GM21786 (cell line): ENCODE measurements at regions not wholly inside any gene's neighbourhood (a gene's known extent, or its start where the extent isn't known, plus 50 kb on each side); places are given as distances from the start of the nearest gene placed in this dataset.
"Not testable (repeated sequence)": the region's sequence is repeated elsewhere in the genome, so short reads cannot be mapped to it uniquely, and the experiment has no call there.

Experiments
- ATAC-seq: cut with Tn5 transposase; IDR thresholded peaks from one replicate; pipeline ENCODE4 v1.9.1; 2021; ENCODE audit not compliant: unreplicated experiment

DNA sequence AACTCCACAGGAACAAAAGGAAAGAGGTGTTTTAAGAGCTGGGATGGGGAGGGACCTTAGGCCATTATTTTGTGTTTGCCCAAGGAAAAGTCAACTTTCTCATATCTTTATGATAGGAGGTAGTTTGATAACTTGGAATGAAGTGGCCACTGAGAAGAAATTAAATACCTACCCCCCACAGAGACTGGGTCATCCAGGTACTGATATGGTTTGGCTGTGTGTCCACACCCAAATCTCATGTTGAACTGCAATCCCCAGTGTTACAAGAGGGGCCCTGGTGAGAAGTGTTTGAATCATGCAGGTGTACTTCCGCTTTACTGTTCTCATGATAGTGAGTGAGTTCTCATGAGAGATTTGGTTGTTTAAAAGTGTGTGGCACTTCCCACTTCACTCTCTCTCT, 477.9 kb upstream of the KIF2B start:
- no peak for ATAC-seq

DNA sequence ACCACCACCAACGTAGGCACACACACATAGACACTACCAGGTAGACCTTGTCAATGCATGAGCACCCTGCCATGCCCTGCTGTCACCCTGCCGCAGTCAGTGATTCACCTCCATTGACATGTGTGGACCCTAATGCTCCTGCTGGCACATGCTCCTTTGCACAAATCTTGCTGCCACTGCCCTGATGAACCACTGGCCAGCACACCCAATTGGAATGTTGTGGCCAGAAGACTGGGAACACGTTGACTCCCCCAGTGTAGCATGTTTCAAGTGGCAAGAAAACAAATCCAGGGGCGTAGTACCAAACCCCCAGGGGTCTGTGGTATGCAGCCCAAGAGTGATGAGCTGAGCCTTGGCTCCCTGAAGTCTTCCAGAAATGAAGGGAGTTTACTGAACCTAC, 486.4 kb upstream of the KIF2B start:
- no peak for ATAC-seq

DNA sequence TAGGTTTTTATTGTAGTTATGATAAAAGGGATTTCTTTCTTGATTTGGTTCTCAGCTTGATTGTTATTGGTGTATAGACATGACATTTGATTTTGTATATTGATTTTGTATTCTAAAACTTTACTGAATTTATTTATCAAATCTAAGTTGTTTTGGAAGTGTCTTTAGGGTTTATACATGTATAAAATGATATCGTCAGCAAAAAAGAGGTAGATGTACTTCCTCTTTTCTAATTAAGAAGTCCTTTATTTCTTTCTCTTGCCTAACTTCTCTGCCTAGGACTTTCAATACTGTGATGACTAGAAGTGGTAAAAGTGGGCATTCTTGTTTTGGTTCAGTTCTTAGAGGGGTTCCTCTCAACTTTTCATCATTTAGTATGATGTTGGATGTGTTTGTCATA, 487.3 kb upstream of the KIF2B start:
- no peak for ATAC-seq

DNA sequence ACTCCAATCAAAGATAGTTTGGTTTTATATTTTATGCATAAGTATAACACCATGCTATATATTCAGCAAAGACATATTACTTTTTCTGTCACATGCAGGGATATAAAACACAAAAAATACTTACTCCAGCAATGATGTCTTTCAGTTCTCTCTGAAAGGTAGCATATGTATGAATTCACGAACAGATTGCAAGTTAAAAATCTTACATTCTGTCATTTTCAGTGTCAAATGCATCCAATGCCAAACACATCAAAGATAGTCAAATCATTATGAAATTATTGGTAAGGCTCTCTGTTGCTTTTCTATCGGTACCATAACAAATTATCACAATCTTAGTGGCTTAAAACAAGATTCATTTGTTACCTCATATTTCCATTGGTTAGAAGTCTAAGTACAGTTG, 492.0 kb upstream of the KIF2B start:
- ATAC-seq = no peak

DNA sequence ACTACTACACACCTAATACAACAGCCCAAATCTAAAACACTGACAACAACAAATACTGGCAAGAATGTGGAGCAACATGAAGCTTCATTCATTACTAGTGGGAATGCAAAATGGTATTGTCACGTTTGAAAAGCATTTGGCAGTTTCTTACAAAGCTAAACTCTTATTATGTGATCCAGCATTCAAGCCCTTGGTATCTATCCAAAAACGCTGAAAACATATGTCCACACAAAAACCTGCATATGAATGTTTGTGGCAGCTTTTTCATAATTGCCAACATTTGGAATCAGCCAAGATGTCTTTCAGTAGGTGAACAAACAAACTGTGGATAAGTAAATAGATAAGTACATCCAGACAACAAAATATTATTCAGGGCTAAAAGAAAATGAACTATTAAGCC, 501.1 kb upstream of the KIF2B start:
- ATAC-seq = no peak

DNA sequence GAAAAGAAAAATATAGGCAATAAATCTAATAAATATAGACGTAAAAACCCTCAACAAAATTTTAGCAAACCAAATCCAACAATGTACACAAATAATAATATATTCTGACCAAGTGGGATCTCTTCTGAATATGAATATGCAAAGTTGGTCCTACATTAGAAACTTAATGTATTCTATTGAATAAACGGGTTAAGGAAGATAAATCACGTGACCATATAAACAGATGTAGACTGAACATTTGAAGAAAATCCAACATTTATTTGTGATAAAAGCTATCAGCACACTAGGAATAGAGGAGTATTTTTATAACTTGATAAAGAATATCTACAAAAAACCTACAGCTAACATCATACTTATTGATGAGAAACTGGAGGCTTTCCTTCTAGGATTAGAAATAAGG, 502.8 kb upstream of the KIF2B start:
- no peak for ATAC-seq

DNA sequence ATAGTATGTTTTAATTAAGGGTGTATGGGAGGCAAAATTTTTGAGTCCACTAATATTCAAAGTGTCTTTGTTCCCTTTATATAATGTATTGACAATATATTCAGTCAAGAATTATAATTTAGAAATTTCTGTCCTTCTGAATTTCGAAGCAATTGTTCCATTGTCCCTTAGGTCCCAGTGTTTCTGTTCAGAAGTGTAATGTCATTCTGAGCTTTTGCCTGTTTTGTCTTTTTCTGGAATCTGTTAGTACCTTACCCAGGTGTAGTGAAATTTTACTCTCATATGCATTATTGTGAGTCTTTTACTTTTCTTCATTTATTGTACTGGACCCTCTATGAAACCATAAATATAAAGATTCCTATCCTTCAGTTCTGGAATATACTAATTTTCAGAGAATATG, 505.7 kb upstream of the KIF2B start:
- no peak for ATAC-seq

DNA sequence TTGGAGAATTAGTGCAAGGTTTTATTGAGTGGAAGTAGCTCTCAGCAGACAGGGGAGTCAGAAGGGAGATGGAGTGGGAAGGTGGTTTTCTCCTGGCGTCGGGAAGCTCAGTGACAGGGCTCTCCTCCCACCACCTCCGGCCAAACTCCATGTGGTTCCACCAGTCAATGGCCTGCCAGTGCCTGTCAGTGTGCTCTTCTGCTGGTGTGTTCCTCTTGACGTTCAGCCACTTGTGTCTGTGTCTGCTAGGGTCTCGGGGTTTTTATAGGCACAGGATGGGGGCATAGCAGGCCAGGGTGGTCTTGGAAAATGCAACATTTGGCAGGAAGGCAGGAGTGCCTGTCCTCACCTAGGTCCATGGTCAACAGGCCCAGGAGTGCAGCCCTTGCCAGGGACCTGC, 506.7 kb upstream of the KIF2B start:
- ATAC-seq = no peak

DNA sequence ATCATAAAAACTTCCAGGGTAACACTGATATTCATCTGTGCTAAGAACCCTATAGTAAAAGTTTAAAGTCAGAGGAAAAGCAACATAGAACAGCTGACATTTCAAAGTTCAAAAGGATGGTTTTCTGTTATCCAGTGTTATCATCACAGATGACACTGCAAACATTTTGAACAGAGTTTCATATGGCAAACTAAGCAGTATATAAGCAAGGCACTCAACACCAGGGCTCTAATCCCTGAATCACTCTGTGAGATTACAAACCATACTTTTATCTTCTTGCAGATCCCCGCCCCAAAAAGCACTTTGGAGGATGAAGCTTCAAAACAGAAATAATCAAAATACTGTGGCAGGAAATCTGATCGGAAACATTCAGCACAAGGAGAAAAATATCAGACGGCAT, 508.2 kb upstream of the KIF2B start:
- no peak for ATAC-seq

DNA sequence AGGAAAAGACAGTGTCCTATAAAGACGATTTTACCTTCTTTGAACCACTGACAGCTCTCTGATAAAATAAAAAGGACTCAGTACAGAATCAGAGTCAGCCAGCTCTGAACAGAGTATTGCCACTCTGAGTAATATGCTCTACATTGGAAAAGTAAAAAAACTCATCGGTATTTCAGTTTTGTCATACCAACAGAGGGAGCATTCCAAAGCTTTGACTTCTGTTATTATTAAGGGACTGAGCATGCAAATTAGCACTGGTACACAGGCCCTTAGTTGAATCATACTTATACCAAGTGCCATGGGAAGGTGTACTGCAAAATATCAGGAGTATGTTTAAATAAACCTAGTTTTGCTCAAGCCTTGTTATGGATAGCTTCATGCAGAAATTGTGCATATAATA, 509.0 kb upstream of the KIF2B start:
- ATAC-seq = no peak

DNA sequence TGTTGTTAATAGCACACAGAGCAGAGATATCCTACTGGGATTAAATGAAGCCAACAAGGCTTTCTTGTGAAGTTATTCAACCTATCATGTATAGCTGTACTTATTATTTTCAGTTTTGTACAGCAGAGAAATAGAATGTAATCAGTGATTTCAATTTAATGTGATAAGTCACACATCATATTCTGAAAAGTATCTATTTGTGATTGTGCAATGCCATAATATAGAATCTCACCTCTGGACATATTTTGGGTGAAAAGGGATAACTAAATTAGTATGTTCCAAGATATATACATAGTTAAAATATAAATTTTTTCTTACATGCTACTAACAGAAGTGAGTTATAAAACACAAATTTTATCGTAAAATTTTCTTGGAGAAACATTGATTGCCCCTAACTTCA, 544.3 kb upstream of the KIF2B start:
- ATAC-seq = no peak

DNA sequence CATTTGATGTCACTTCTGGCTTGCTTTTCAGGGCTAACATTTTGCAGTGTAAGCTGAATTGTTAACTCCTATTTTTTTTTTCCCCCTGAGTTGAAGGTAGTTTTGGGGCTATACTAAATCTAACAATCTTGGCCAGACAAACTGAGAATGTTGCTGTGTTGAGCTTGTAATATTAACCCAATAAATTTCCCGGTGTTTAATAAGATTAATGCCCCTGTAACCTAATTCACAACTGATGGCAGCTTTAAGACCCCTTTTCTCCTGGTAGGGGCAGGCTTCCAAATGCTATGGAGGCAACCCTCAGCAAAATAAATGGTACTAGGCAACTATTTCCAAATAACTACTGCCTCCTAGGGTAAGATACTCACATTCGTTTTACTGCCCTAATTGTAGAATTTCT, 549.6 kb upstream of the KIF2B start:
- ATAC-seq = no peak

DNA sequence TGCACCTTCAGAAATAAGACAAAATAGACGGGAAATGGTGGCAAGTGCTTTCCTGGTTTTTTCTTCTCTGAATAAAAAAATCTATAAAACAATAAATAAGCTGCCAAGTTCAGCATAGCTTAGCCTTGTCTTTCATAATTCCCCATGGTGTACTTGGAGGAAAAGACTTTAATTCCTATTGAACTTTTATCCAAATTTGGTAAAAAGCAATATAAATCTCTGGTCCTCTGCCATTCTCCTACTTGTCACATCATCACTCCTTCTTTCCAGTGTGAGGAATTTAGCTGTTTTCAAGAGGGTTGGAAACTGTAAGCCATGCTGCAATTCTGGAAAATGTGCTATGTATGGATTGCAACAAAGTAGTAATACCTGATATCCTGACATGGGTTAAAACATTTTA, 551.8 kb upstream of the KIF2B start:
- no peak for ATAC-seq

DNA sequence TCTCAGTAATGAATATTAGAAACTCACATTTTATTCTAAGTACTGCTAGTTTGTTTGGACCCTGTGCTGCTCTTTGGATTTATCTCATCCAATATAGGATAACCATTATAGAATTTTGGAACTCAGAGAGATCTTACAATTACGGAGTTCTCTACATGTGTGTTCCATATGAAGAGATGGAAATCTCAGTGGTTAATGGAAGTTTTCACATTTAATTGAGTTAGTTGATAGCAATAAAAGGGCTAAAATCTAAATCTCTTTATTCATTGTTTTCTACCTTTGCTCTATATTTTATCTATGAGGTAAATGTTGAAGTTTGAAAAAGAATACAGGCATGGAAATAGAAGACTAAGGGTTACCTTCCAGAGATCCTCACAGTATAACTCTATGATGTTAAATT, 558.0 kb upstream of the KIF2B start:
- no peak for ATAC-seq

DNA sequence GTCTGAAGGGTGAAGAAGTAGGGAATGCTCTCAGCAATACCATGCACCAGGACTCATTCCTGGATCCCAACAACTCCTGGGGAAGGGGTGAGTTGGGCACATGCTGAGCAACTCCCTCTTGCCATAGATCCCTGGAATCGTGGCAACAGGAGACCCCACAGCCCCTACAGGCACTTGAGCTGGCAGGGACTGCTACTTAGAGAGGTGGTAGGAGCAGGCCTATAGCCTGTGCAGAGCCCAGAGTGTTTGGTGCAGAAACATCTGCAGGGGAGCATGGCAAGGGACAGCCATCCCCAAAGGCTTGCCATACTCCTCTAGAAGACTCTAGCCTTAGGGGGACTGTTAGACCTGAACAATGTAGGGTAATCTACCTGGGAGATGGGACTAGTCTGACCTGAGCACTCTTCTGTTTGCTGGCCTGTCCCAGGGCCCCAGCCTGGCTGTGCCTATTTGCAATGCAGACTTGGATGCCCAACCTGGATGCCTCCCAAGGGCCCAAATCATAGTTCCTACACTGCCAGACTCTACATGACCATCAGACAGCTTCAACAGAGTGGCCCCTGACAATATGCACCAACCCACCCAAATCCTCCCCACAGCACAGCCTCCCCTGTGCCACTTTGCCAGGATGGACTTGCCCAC, 568.6 kb upstream of the KIF2B start:
- ATAC-seq = no peak

DNA sequence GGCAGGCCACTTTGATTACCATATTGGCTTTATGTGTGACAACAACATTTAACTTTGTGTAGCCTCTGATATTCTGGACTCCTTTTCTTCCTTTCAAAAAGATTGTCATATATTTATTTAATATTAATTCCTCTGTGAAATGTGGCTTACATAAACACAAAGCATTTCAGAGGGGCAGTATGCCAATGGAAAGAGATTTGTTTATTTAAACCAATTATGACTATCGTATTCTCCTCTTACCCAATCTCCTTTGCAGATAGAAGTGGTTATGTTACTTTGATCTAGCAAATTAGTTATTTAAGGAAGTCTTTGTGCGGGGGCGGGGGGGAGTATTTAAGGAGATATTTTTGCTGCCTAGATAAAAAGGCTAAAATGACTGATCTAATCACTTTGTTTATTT, 573.7 kb upstream of the KIF2B start:
- no peak for ATAC-seq

DNA sequence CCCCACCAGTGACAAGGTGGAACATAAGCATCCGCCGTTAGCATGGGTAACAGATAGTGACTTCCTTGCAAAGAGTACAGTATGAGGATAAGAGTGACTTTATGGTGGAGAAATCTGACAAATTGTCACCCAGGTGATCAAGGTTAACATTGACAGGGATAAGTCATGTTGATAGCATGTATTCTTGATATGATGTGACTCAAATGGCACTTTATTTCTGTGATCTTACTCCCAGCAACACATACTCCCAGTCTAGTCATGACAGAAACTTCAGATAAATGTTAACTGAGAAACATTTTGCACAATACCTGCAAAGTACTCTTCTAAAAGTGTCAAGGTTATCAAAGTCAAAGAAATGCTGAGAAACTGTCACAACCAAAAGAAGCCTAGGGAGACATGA, 588.6 kb upstream of the KIF2B start:
- no peak for ATAC-seq

DNA sequence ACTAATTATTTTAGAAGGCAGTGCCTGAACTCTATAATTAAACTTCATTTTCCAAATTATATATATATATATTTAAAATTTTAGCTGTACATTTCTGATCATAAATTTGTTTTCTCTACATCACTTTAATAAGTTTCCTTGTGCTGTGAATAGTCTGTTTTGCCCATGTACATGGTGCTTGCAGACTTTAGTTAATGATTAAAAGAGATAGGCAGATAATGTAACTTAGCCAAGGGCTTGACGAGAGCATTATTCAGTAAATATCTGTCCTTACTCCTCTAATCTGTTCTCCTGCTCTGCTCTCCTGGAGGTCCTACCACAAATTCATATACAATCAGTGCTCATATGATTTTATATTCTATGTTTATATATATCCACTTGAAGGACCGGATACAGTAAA, 595.2 kb upstream of the KIF2B start:
- ATAC-seq = no peak

DNA sequence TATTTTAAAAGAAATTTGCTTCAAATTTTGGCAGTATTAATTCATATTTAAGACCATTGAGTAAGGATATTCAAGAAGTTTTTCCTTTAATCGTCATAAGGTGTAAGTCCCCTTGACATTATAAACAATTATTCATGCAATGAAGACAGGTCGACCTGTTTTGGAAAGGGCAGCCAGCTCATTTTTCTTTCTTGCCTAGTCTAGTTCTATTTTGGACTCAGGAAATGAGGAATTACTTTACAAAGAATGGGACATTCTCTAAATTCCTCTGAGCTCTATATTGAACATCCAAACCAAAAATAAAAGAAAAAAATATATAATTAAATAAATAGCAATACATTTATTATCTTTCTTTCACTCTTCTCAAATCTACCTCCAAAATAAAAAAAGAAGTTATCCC, 595.6 kb upstream of the KIF2B start:
- ATAC-seq = no peak

DNA sequence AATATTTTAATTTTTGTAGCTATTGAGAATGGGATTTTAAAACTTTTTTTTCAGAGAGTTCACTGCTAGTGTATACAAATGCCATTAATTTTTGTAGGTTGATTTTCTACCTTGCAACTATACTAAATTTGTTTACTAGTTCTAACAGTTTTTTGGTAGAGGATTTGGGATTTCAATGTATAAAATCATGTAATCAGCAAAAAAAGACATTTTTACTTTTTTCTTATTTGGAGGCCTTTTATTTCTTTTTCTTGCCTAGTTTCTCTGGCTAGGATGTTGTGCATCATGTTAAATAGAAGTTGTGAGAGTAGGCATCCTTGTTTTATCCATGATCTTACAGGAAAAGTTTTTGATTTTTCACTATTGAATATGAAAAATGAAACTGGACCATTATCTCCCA, 602.9 kb upstream of the KIF2B start:
- ATAC-seq = no peak

DNA sequence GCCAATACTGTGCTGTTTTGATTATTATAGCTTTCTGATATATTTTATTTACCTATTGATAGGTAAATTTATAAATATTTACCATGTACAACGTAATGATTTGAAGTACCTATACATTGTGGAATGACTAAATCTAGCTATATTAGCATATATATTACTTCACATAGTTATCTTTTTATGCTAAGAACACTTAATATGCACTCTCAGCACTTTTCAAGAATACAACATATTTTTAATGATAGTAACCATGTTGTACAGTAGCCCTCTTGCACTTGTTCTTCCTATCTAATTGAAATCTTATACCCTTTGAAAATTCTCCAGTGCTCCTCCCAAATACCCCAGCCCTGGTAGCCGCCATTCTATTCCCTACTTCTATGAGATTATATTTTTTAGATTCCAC, 604.0 kb upstream of the KIF2B start:
- no peak for ATAC-seq

DNA sequence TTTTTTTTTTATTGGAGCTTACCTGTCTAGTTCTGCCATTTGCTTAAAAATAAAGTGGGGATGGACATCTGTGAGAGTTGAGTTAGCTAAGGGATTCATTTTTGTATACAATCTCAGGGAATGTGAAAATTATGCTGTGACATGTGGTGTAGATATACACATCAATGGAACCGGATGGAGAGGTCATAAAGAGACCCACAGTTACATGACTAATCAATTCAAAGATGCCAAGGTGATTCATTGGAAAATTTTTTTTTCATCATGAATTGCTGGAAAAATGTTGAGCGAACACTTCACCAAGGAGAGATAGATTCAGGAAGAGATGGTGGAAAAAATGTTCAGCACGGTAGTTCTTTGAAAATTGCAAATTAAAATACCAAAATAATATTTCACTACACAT, 605.4 kb upstream of the KIF2B start:
- no peak for ATAC-seq

DNA sequence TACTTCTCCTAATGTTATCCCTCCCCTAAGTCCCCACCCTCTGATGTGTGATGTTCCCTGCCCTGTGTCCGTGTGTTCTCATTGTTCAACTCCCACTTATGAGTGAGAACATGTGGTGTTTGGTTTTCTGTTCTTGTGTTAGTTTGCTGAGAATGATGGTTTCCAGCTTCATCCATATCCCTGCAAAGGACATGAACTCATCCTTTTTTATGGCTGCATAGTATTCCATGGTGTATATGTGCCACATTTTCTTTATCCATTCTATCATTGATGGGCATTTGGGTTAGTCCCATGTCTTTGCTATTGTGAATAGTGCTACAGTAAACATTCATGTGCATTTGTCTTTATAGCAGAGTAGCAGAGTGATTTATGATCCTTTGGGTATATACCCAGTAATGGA, 613.8 kb upstream of the KIF2B start:
- ATAC-seq = not testable (repeated sequence)

DNA sequence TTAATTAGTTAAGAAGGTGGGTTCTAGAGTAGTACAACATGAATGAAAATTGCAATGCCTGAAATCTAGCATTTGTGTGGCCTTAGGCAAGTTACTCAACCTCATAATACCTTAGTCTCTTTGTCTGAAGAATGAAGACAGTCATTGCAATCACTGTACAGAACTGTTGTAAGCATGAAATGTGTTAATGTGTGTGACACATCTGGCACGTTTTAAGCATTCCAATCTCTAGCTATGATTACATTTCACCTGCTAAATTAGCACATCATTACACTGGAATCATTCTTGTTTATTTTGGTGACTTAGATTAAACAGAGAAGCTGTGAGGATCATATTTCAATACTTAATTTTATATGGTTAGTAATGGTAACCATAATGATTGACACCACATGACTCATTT, 629.7 kb upstream of the KIF2B start:
- no peak for ATAC-seq
